IPS-20b (cell line): ENCODE measurements at regions not wholly inside any gene's neighbourhood (a gene's known extent, or its start where the extent isn't known, plus 50 kb on each side); places are given as distances from the start of the nearest gene placed in this dataset.

Experiments used
- H3K27ac ChIP-seq: one replicate; pipeline ENCODE4 v1.5.1; 2013; ENCODE audit warnings: low read length
- H3K27me3 ChIP-seq: 2 replicates; pipeline ENCODE4 v1.6.1; 2013; ENCODE audit warnings: mild to moderate bottlenecking, low read length, inconsistent platforms; ENCODE audit not compliant: insufficient read depth
- H3K36me3 ChIP-seq: 2 replicates; pipeline ENCODE4 v1.6.1; 2013; ENCODE audit warnings: low read depth, mild to moderate bottlenecking, inconsistent platforms, low read length, moderate library complexity; ENCODE audit not compliant: insufficient read depth
- H3K4me1 ChIP-seq: 2 replicates; pipeline ENCODE4 v1.6.1; 2013; ENCODE audit warnings: mild to moderate bottlenecking, control low read depth, inconsistent platforms, low read length, moderate library complexity; ENCODE audit not compliant: insufficient read depth
- H3K4me3 ChIP-seq: 2 replicates; pipeline ENCODE4 v1.5.1; 2013; ENCODE audit warnings: mild to moderate bottlenecking, low read length, inconsistent platforms
- H3K9ac ChIP-seq: 2 replicates; pipeline ENCODE4 v1.6.1; 2013; ENCODE audit warnings: low read depth, mild to moderate bottlenecking, inconsistent platforms, low read length, moderate library complexity
- H3K9me3 ChIP-seq: 2 replicates; pipeline ENCODE4 v1.6.1; 2013; ENCODE audit warnings: mild to moderate bottlenecking, low read depth, low read length, inconsistent platforms; ENCODE audit not compliant: insufficient read depth

- H3K4me1 ChIP-seq: no peaks in the 10 kb centered on the region
- H3K36me3 ChIP-seq: no peaks in the 10 kb centered on the region
- no peaks in the 10 kb centered on the region for H3K9me3 ChIP-seq
- H3K27ac ChIP-seq: no peak overlapping the region
- H3K9ac ChIP-seq: no peak overlapping the region
- H3K27me3 ChIP-seq: no peaks in the 10 kb centered on the region
- no peak overlapping the region for H3K4me3 ChIP-seq
Observed at GRCh38 chr18:23350188-23350587, 102.9 kb upstream of the RIOK3 start.

- no peak overlapping the region for H3K27ac ChIP-seq
- no peak overlapping the region for H3K4me3 ChIP-seq
- H3K4me1 ChIP-seq: no peaks in the 10 kb centered on the region; the same call in 1 of the 2 replicates
- no peak overlapping the region for H3K9ac ChIP-seq
- H3K36me3 ChIP-seq: no peaks in the 10 kb centered on the region
- no peaks in the 10 kb centered on the region for H3K27me3 ChIP-seq
- no peaks in the 10 kb centered on the region for H3K9me3 ChIP-seq
Observed at GRCh38 chr18:23351521-23351920, 101.6 kb upstream of the RIOK3 start.

GRCh38 chr18:23352042-23352441 lies 101.0 kb upstream of the RIOK3 start:
- H3K27me3 ChIP-seq: no peaks in the 10 kb centered on the region
- no peaks in the 10 kb centered on the region for H3K9me3 ChIP-seq
- H3K4me3 ChIP-seq: no peak overlapping the region
- peaks cover 3% of the 10 kb centered on the region; the same call in 1 of the 2 replicates for H3K4me1 ChIP-seq
- no peak overlapping the region for H3K9ac ChIP-seq
- no peaks in the 10 kb centered on the region for H3K36me3 ChIP-seq
- H3K27ac ChIP-seq: no peak overlapping the region

- Histone ChIP-seq H3K4me1 (peaks cover 3% of the 10 kb centered on the region; the same call in 1 of the 2 replicates), H3K27me3 (no peaks in the 10 kb centered on the region), H3K9ac (no peak overlapping the region), H3K27ac (no peak overlapping the region), H3K36me3 (no peaks in the 10 kb centered on the region), H3K4me3 (no peak overlapping the region), H3K9me3 (no peaks in the 10 kb centered on the region)
Observed at GRCh38 chr18:23353459-23353858, 99.6 kb upstream of the RIOK3 start.

- no peak overlapping the region for H3K27ac ChIP-seq
- peaks cover 3% of the 10 kb centered on the region; the same call in 1 of the 2 replicates for H3K4me1 ChIP-seq
- H3K9me3 ChIP-seq: no peaks in the 10 kb centered on the region; the same call in 1 of the 2 replicates
- H3K4me3 ChIP-seq: no peak overlapping the region
- no peaks in the 10 kb centered on the region for H3K36me3 ChIP-seq
- no peak overlapping the region for H3K9ac ChIP-seq
- no peaks in the 10 kb centered on the region for H3K27me3 ChIP-seq
Observed at GRCh38 chr18:23354625-23355024, 98.5 kb upstream of the RIOK3 start.

- Histone ChIP-seq H3K4me1 (peaks cover 3% of the 10 kb centered on the region; the same call in 1 of the 2 replicates), H3K9me3 (peaks cover 3% of the 10 kb centered on the region)
Observed at GRCh38 chr18:23355206-23355605, 97.9 kb upstream of the RIOK3 start.

GRCh38 chr18:23356424-23356823 lies 96.7 kb upstream of the RIOK3 start:
- Histone ChIP-seq H3K36me3 (no peaks in the 10 kb centered on the region), H3K4me1 (peaks cover 3% of the 10 kb centered on the region; the same call in 1 of the 2 replicates), H3K9ac (no peak overlapping the region; the same call in 1 of the 2 replicates), H3K27me3 (no peaks in the 10 kb centered on the region), H3K4me3 (no peak overlapping the region), H3K9me3 (peaks cover 4% of the 10 kb centered on the region), H3K27ac (no peak overlapping the region)

More at GRCh38 chr18:23355206-23355605, 97.9 kb upstream of the RIOK3 start:
- no peak overlapping the region for H3K4me3 ChIP-seq
- no peak overlapping the region for H3K9ac ChIP-seq
- no peak overlapping the region for H3K27ac ChIP-seq
- no peaks in the 10 kb centered on the region for H3K27me3 ChIP-seq
- no peaks in the 10 kb centered on the region for H3K36me3 ChIP-seq

- Histone ChIP-seq H3K27me3 (no peaks in the 10 kb centered on the region), H3K36me3 (no peaks in the 10 kb centered on the region), H3K27ac (no peak overlapping the region), H3K9ac (no peak overlapping the region; the same call in 1 of the 2 replicates), H3K4me1 (peaks cover 3% of the 10 kb centered on the region; the same call in 1 of the 2 replicates), H3K9me3 (peaks cover 4% of the 10 kb centered on the region), H3K4me3 (no peak overlapping the region)
Observed at GRCh38 chr18:23356915-23357601, 96.0 kb upstream of the RIOK3 start.

GRCh38 chr18:23357996-23358594 lies 95.0 kb upstream of the RIOK3 start:
- Histone ChIP-seq H3K9ac (no peak overlapping the region), H3K36me3 (no peaks in the 10 kb centered on the region), H3K4me3 (no peak overlapping the region), H3K4me1 (peaks cover 3% of the 10 kb centered on the region; the same call in 1 of the 2 replicates), H3K9me3 (peaks cover 4% of the 10 kb centered on the region), H3K27ac (no peak overlapping the region), H3K27me3 (no peaks in the 10 kb centered on the region)

GRCh38 chr18:23359421-23359820 lies 93.7 kb upstream of the RIOK3 start:
- Histone ChIP-seq H3K4me1 (peaks cover 3% of the 10 kb centered on the region; the same call in 1 of the 2 replicates), H3K4me3 (no peak overlapping the region), H3K36me3 (no peaks in the 10 kb centered on the region), H3K27ac (no peak overlapping the region), H3K27me3 (no peaks in the 10 kb centered on the region), H3K9ac (no peak overlapping the region), H3K9me3 (peaks cover 4% of the 10 kb centered on the region)

- Histone ChIP-seq H3K36me3 (no peaks in the 10 kb centered on the region), H3K27me3 (no peaks in the 10 kb centered on the region), H3K27ac (no peak overlapping the region), H3K4me3 (no peak overlapping the region), H3K9ac (no peak overlapping the region), H3K9me3 (peaks cover 4% of the 10 kb centered on the region), H3K4me1 (no peaks in the 10 kb centered on the region)
Observed at GRCh38 chr18:23363865-23364570, 89.1 kb upstream of the RIOK3 start.
